RWPE2 (cell line): ENCODE measurements at regions not wholly inside any gene's neighbourhood (a gene's known extent, or its start where the extent isn't known, plus 50 kb on each side); places are given as distances from the start of the nearest gene placed in this dataset.

Source experiments
- ATAC-seq: fragments of 200-7000 bp; cut with Tn5 transposase; 3 replicates; pipeline ENCODE4 v1.9.1; 2021; ENCODE audit warnings: low read depth
- DNase-seq: peaks from one replicate; pipeline ENCODE4 v3.0.0-alpha.2; 2020; ENCODE audit warnings: low spot score
- H3K27ac ChIP-seq: fragments of 450-650 bp; 2 replicates; pipeline ENCODE4 v1.5.1; 2017; ENCODE audit warnings: mild to moderate bottlenecking; ENCODE audit not compliant: poor library complexity, severe bottlenecking
- H3K27me3 ChIP-seq: fragments of 250-450 bp; sonication (Bioruptor Pico); 2 replicates; pipeline ENCODE4 v1.5.1; 2021; ENCODE audit warnings: mild to moderate bottlenecking, moderate library complexity; ENCODE audit not compliant: insufficient read depth, poor library complexity, severe bottlenecking
- H3K36me3 ChIP-seq: fragments of 250-450 bp; sonication (Bioruptor Pico); 2 replicates; pipeline ENCODE4 v1.5.1; 2020; ENCODE audit warnings: low read depth, mild to moderate bottlenecking, moderate library complexity
- H3K4me1 ChIP-seq: fragments of 250-450 bp; sonication (Bioruptor Pico); 2 replicates; pipeline ENCODE4 v1.5.1; 2021; ENCODE audit warnings: mild to moderate bottlenecking, moderate library complexity; ENCODE audit not compliant: insufficient read depth, poor library complexity, severe bottlenecking
- H3K4me3 ChIP-seq: fragments of 250-450 bp; sonication (Bioruptor Pico); 2 replicates; pipeline ENCODE4 v1.5.1; 2021; ENCODE audit warnings: mild to moderate bottlenecking, moderate library complexity; ENCODE audit not compliant: severe bottlenecking
- H3K9me3 ChIP-seq: fragments of 250-450 bp; sonication (Bioruptor Pico); 2 replicates; pipeline ENCODE4 v1.5.1; 2021; ENCODE audit warnings: mild to moderate bottlenecking, moderate library complexity; ENCODE audit not compliant: severe bottlenecking
- CTCF ChIP-seq: fragments of 450-650 bp; IDR thresholded peaks from one replicate; pipeline ENCODE4 v1.5.1; 2017; ENCODE audit warnings: mild to moderate bottlenecking, moderate library complexity; ENCODE audit not compliant: poor library complexity, severe bottlenecking

- ATAC-seq = no peak
- no peaks in the 10 kb centered on the region for H3K9me3 ChIP-seq
- H3K4me1 ChIP-seq = peaks cover 16% of the 10 kb centered on the region
- no peaks in the 10 kb centered on the region for H3K27me3 ChIP-seq
- H3K4me3 ChIP-seq = no peak overlapping the region
- H3K36me3 ChIP-seq = no peaks in the 10 kb centered on the region
- no peak for DNase-seq
- no peak overlapping the region for H3K27ac ChIP-seq
- TF ChIP-seq CTCF = no peak
Observed at GRCh38 chr11:8340296-8340695, 76.6 kb upstream of the LMO1 start.

DNA sequence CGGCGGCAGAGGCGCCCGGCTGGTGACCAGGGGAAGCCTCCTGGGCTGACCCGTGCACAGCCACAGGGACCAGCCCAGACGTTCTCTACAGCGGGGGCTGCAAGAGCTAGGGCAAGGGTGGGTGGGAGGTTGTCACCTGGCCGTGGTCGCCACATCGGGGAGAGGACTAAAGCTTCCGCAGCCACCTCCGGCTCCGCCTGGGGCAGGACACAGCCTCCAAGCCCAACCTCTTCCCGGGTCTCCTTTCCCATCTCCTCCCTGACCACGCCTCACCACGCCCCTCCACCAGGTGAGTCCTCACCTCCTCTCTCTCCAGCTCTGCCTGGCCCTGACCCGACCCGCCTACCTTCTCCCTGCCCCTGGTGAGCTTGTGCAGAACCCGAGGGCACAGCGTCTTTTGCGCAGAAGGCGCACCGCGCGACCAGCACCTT is 75.9 kb upstream of the LMO1 start:
- no peak for TF ChIP-seq CTCF
- Histone ChIP-seq H3K36me3 (no peaks in the 10 kb centered on the region), H3K4me1 (peaks cover 19% of the 10 kb centered on the region), H3K27ac (no peak overlapping the region), H3K27me3 (no peaks in the 10 kb centered on the region), H3K9me3 (no peaks in the 10 kb centered on the region), H3K4me3 (no peak overlapping the region)
- ATAC-seq = no peak
- no peak for DNase-seq

GRCh38 chr11:8338138-8338537 is 74.5 kb upstream of the LMO1 start:
- ATAC-seq (no peak), DNase-seq (no peak)
- Histone ChIP-seq H3K4me1 (peaks cover 19% of the 10 kb centered on the region), H3K9me3 (no peaks in the 10 kb centered on the region), H3K27ac (no peak overlapping the region), H3K4me3 (no peak overlapping the region), H3K27me3 (no peaks in the 10 kb centered on the region), H3K36me3 (no peaks in the 10 kb centered on the region)
- TF ChIP-seq CTCF = peak; percentile 52

- peak overlapping the region; percentile 25 for H3K27ac ChIP-seq
- H3K4me1 ChIP-seq = peaks cover 19% of the 10 kb centered on the region
- no peak for TF ChIP-seq CTCF
- ATAC-seq (no peak), DNase-seq (no peak)
- no peaks in the 10 kb centered on the region for H3K36me3 ChIP-seq
- H3K4me3 ChIP-seq = no peak overlapping the region
- H3K27me3 ChIP-seq = no peaks in the 10 kb centered on the region
- H3K9me3 ChIP-seq = no peaks in the 10 kb centered on the region
Observed at GRCh38 chr11:8337130-8337795, 73.6 kb upstream of the LMO1 start.

- DNase-seq (no peak), ATAC-seq (peak; percentile 49)
- Histone ChIP-seq H3K27ac (peak overlapping the region; percentile 25), H3K9me3 (no peaks in the 10 kb centered on the region), H3K4me1 (peaks cover 19% of the 10 kb centered on the region), H3K27me3 (no peaks in the 10 kb centered on the region), H3K4me3 (no peak overlapping the region), H3K36me3 (no peaks in the 10 kb centered on the region)
- no peak for TF ChIP-seq CTCF
Observed at GRCh38 chr11:8336356-8337129, 72.9 kb upstream of the LMO1 start.
